Panc1 (cell line): ENCODE measurements at regions not wholly inside any gene's neighbourhood (a gene's known extent, or its start where the extent isn't known, plus 50 kb on each side); places are given as distances from the start of the nearest gene placed in this dataset.

Experiments
- ATAC-seq: fragments of 200-7000 bp; cut with Tn5 transposase; 2 replicates; pipeline ENCODE4 v1.9.1; 2020; ENCODE audit warnings: mild to moderate bottlenecking, moderate library complexity
- BruUV-seq: library from RNA; stranded (reverse); fragments of 400-500 nt; replicated peaks from 2 replicates; lab custom pipeline; 2021; lab: Mats Ljungman, UMichigan
- CTCF ChIA-PET: fragments of 300-600 bp; sonication (Branson Sonifier 250); formaldehyde crosslinking; loops from one replicate; lab custom pipeline; 2022; ENCODE audit warnings: antibody characterized with exemption; lab: Charles Lee
- POLR2A ChIA-PET: fragments of 300-600 bp; sonication (Branson Sonifier 250); formaldehyde crosslinking; loops from one replicate; lab custom pipeline; 2022; ENCODE audit warnings: antibody characterized with exemption; lab: Charles Lee
- DNase-seq: peaks from one replicate; pipeline ENCODE4 v3.0.0-alpha.2; 2010; ENCODE audit warnings: low read depth, low spot score
- H3K27ac ChIP-seq: 2 replicates; pipeline ENCODE4 v1.5.1; 2011; ENCODE audit warnings: mild to moderate bottlenecking, low read length, inconsistent platforms
- H3K27me3 ChIP-seq: fragments of 200-500 bp; sonication (Bioruptor generic); 2 replicates; pipeline ENCODE4 v1.6.0; 2014; ENCODE audit warnings: low read length, inconsistent platforms; ENCODE audit not compliant: control insufficient read depth, insufficient read depth
- H3K36me3 ChIP-seq: fragments of 200-500 bp; sonication (Bioruptor generic); 2 replicates; pipeline ENCODE4 v1.5.1; 2014; ENCODE audit warnings: inconsistent platforms, mild to moderate bottlenecking, low read length, moderate library complexity; ENCODE audit not compliant: control insufficient read depth, insufficient read depth
- H3K4me1 ChIP-seq: 2 replicates; pipeline ENCODE4 v1.5.1; 2011; ENCODE audit warnings: inconsistent platforms, mild to moderate bottlenecking, low read length, moderate library complexity; ENCODE audit not compliant: control insufficient read depth, insufficient read depth
- H3K4me3 ChIP-seq, 2 experiments: 2 replicates each; pipeline ENCODE4 v1.5.1; 2011 to 2012; ENCODE audit warnings: low read depth in 2 of 2, low read length in 2 of 2, mild to moderate bottlenecking in 2 of 2, inconsistent platforms in 1 of 2, moderate library complexity in 1 of 2
- H3K9me3 ChIP-seq: fragments of 200-500 bp; sonication (Bioruptor generic); 2 replicates; pipeline ENCODE4 v1.5.1; 2014; ENCODE audit warnings: low read depth, mild to moderate bottlenecking, inconsistent platforms, low read length, moderate library complexity; ENCODE audit not compliant: control insufficient read depth, insufficient read depth
- CTCF ChIP-seq: fragments of 450-650 bp; IDR thresholded peaks from 2 replicates; pipeline ENCODE4 v1.5.1; 2017; ENCODE audit warnings: mild to moderate bottlenecking
- POLR2AphosphoS5 ChIP-seq: IDR thresholded peaks from 2 replicates; pipeline ENCODE4 v1.6.1; 2012; ENCODE audit warnings: mild to moderate bottlenecking, low read depth, low read length, moderate library complexity
- REST ChIP-seq, 2 experiments: IDR thresholded peaks; 2 replicates each; pipeline ENCODE4 v1.6.1; 2011 to 2012; ENCODE audit warnings: low read depth in 2 of 2, control low read depth in 1 of 2, low read length in 1 of 2, mild to moderate bottlenecking in 1 of 2, moderate library complexity in 1 of 2; ENCODE audit not compliant: insufficient read depth in 1 of 2
- SIN3A ChIP-seq: IDR thresholded peaks from 2 replicates; pipeline ENCODE4 v1.6.1; 2012; ENCODE audit warnings: low read depth, mild to moderate bottlenecking, low read length, moderate library complexity, borderline replicate concordance; ENCODE audit not compliant: insufficient read depth
- TCF7L2 ChIP-seq: IDR thresholded peaks from 2 replicates; pipeline ENCODE4 v1.6.1; 2011; ENCODE audit warnings: mild to moderate bottlenecking, low read depth, low read length, inconsistent platforms
- in situ Hi-C: cut with HindIII; loops from 2 replicates; pipeline ENCODE4 v1.10.0; 2016; ENCODE audit warnings: low sequenced_read_pairs, low pct_unique_long_range_greater_than_20kb
- intact Hi-C: fragments of 100-400 bp; cut with micrococcal nuclease; formaldehyde crosslinking; loops from one replicate; pipeline ENCODE4 v1.10.0; 2022; ENCODE audit not compliant: unreplicated experiment

- POLR2A ChIA-PET = no interaction called here
Measured at GRCh38 chr5:152466085-152466745, 61.1 kb upstream of the NMUR2 start.

GRCh38 chr5:152470167-152470566 lies 65.1 kb upstream of the NMUR2 start:
- Histone ChIP-seq H3K36me3 (no peaks in the 10 kb centered on the region), H3K4me3 (no peak overlapping the region), H3K27ac (no peak overlapping the region), H3K9me3 (no peaks in the 10 kb centered on the region), H3K27me3 (no peaks in the 10 kb centered on the region), H3K4me1 (no peaks in the 10 kb centered on the region)
- no peak for TF ChIP-seq POLR2AphosphoS5
- TF ChIP-seq CTCF = no peak
- no peak for TF ChIP-seq SIN3A
- TF ChIP-seq TCF7L2 = no peak
- no peak for TF ChIP-seq REST (IDR thresholded peaks at IDR 0.05; ENCODE audit: insufficient read depth in 1 of 2, low read depth in 2 of 2, low read length in 1 of 2)
- ATAC-seq = no peak
- no peak for DNase-seq
- POLR2A ChIA-PET = no interaction called here
- in situ Hi-C loops = no loop called here
- CTCF ChIA-PET = interaction anchor here (0.7 kb wide), 1 partner anchor 806 kb away, joined by 4 read pairs; no protein-coding TSS in a partner anchor
- BruUV-seq = no TSS peak
- intact Hi-C loops = no loop called here

More at GRCh38 chr5:152466085-152466745, 61.1 kb upstream of the NMUR2 start:
- in situ Hi-C loops = no loop called here
- ATAC-seq (no peak), DNase-seq (no peak)
- Histone ChIP-seq H3K27ac (no peak overlapping the region), H3K9me3 (no peaks in the 10 kb centered on the region), H3K27me3 (no peaks in the 10 kb centered on the region), H3K4me1 (no peaks in the 10 kb centered on the region), H3K36me3 (no peaks in the 10 kb centered on the region), H3K4me3 (no peak overlapping the region)
- CTCF ChIA-PET = no interaction called here
- BruUV-seq = no TSS peak
- TF ChIP-seq REST (IDR thresholded peaks at IDR 0.05; ENCODE audit: insufficient read depth in 1 of 2, low read depth in 2 of 2, low read length in 1 of 2) (no peak), POLR2AphosphoS5 (no peak), TCF7L2 (no peak)
- intact Hi-C loops = no loop called here
